Activated B cell treated with CpG ODN at 0.5 μM for 24 hours (primary cell): ENCODE measurements at regions not wholly inside any gene's neighbourhood (a gene's known extent, or its start where the extent isn't known, plus 50 kb on each side); places are given as distances from the start of the nearest gene placed in this dataset.

Experiments used
- ATAC-seq: fragments of 200-7000 bp; cut with Tn5 transposase; one replicate; pipeline ENCODE4 v1.10.0; 2021; ENCODE audit warnings: low read depth, mild to moderate bottlenecking, moderate library complexity
- CTCF ChIA-PET: fragments of 350-600 bp; sonication (Branson Sonifier 250); formaldehyde crosslinking; loops from one replicate; lab custom pipeline; 2021; ENCODE audit warnings: antibody characterized with exemption; lab: Charles Lee
- POLR2A ChIA-PET: fragments of 350-600 bp; sonication (Branson Sonifier 250); formaldehyde crosslinking; loops from one replicate; lab custom pipeline; 2021; ENCODE audit warnings: antibody characterized with exemption; lab: Charles Lee
- DNase-seq: peaks from one replicate; pipeline ENCODE4 v3.0.0; 2022
- H3K27ac Mint-ChIP-seq: one replicate; pipeline ENCODE4 v1.8.0; 2020; ENCODE audit warnings: mixed read lengths
- H3K27me3 Mint-ChIP-seq: one replicate; pipeline ENCODE4 v1.8.0; 2021; ENCODE audit warnings: mixed read lengths
- H3K36me3 Mint-ChIP-seq: one replicate; pipeline ENCODE4 v1.8.0; 2021; ENCODE audit warnings: low read depth, mixed read lengths
- H3K4me1 Mint-ChIP-seq: one replicate; pipeline ENCODE4 v1.8.0; 2021; ENCODE audit warnings: mixed read lengths
- H3K4me3 Mint-ChIP-seq: one replicate; pipeline ENCODE4 v1.8.0; 2020; ENCODE audit warnings: mild to moderate bottlenecking, mixed read lengths
- H3K9me3 Mint-ChIP-seq: one replicate; pipeline ENCODE4 v1.8.0; 2020; ENCODE audit warnings: mixed read lengths
- CTCF ChIP-seq: fragments of 200-600 bp; IDR thresholded peaks from one replicate; pipeline ENCODE4 v1.8.0; 2022; ENCODE audit warnings: antibody characterized with exemption, mild to moderate bottlenecking
- intact Hi-C: fragments of 100-400 bp; cut with micrococcal nuclease; formaldehyde crosslinking; loops from one replicate; pipeline ENCODE4 v1.15.1; 2024

GRCh38 chr4:63693321-63693720 is 715.9 kb downstream of the TECRL start:
- Mint-ChIP-seq H3K27me3 (no peaks in the 10 kb centered on the region), H3K4me3 (no peak overlapping the region), H3K4me1 (no peaks in the 10 kb centered on the region), H3K36me3 (no peaks in the 10 kb centered on the region), H3K9me3 (peaks cover 17% of the 10 kb centered on the region), H3K27ac (no peak overlapping the region)
- ATAC-seq, result no peak
- no peak for DNase-seq
- no peak for TF ChIP-seq CTCF
- CTCF ChIA-PET, result no interaction called here
- intact Hi-C loops, result no loop called here
- POLR2A ChIA-PET, result no interaction called here

- no peaks in the 10 kb centered on the region for H3K36me3 Mint-ChIP-seq
- no peaks in the 10 kb centered on the region for H3K9me3 Mint-ChIP-seq
- no peak overlapping the region for H3K27ac Mint-ChIP-seq
- TF ChIP-seq CTCF, result no peak
- H3K4me3 Mint-ChIP-seq, result no peak overlapping the region
- ChIA-PET POLR2A (no interaction called here), CTCF (no interaction called here)
- H3K27me3 Mint-ChIP-seq, result no peaks in the 10 kb centered on the region
- no peaks in the 10 kb centered on the region for H3K4me1 Mint-ChIP-seq
- intact Hi-C loops, result no loop called here
- DNase-seq (no peak), ATAC-seq (no peak)
These were observed 730.8 kb downstream of the TECRL start for GRCh38 chr4:63678358-63678931.

- DNase-seq (no peak), ATAC-seq (no peak)
- Mint-ChIP-seq H3K27me3 (no peaks in the 10 kb centered on the region), H3K9me3 (peaks cover 13% of the 10 kb centered on the region), H3K36me3 (no peaks in the 10 kb centered on the region), H3K4me1 (no peaks in the 10 kb centered on the region), H3K27ac (no peak overlapping the region), H3K4me3 (no peak overlapping the region)
- no peak for TF ChIP-seq CTCF
- POLR2A ChIA-PET, result no interaction called here
- CTCF ChIA-PET, result no interaction called here
- intact Hi-C loops, result no loop called here
These were observed 738.5 kb downstream of the TECRL start for GRCh38 chr4:63670735-63671134.

GRCh38 chr4:63663870-63664269 is 745.4 kb downstream of the TECRL start:
- Mint-ChIP-seq H3K27ac (no peak overlapping the region), H3K4me3 (no peak overlapping the region), H3K4me1 (no peaks in the 10 kb centered on the region), H3K9me3 (peaks cover 19% of the 10 kb centered on the region), H3K36me3 (no peaks in the 10 kb centered on the region), H3K27me3 (no peaks in the 10 kb centered on the region)
- intact Hi-C loops, result no loop called here
- CTCF ChIA-PET, result no interaction called here
- ATAC-seq, result no peak
- TF ChIP-seq CTCF, result no peak
- POLR2A ChIA-PET, result no interaction called here
- DNase-seq, result no peak

GRCh38 chr4:63644396-63644795 is 764.9 kb downstream of the TECRL start:
- no peak for ATAC-seq
- Mint-ChIP-seq H3K4me3 (no peak overlapping the region), H3K27me3 (no peaks in the 10 kb centered on the region), H3K27ac (no peak overlapping the region), H3K36me3 (no peaks in the 10 kb centered on the region), H3K4me1 (no peaks in the 10 kb centered on the region), H3K9me3 (peaks cover 6% of the 10 kb centered on the region)
- intact Hi-C loops, result no loop called here
- TF ChIP-seq CTCF, result no peak
- ChIA-PET CTCF (no interaction called here), POLR2A (no interaction called here)
- no peak for DNase-seq
